AG04450 (cell line): ENCODE measurements at regions not wholly inside any gene's neighbourhood (a gene's known extent, or its start where the extent isn't known, plus 50 kb on each side); places are given as distances from the start of the nearest gene placed in this dataset.
A peak's percentile ranks its signal among the peaks of the same experiment; 100 is the strongest.

Experiments used
- CTCF ChIA-PET: fragments of 300-600, 350-600 bp; formaldehyde crosslinking; extraction: SDS; loops from one replicate; lab custom pipeline; 2022; ENCODE audit warnings: antibody characterized with exemption, inconsistent platforms; lab: Charles Lee
- POLR2A ChIA-PET: fragments of 350-600 bp; formaldehyde crosslinking; extraction: SDS; loops from one replicate; lab custom pipeline; 2021; ENCODE audit warnings: antibody characterized with exemption, inconsistent platforms; lab: Yijun Ruan, JAX
- DNase-seq: peaks from one replicate; pipeline ENCODE4 v3.0.0-alpha.2; 2011; ENCODE audit warnings: low read depth, low spot score
- H3K27ac ChIP-seq: one replicate; pipeline ENCODE4 v1.5.1; 2012; ENCODE audit warnings: low read depth, low read length, control low read depth
- H3K27me3 ChIP-seq: one replicate; pipeline ENCODE4 v1.6.0; 2012; ENCODE audit warnings: low read length; ENCODE audit not compliant: control insufficient read depth, insufficient read depth
- H3K4me3 ChIP-seq: 2 replicates; pipeline ENCODE4 v1.5.1; 2011; ENCODE audit warnings: mild to moderate bottlenecking, low read depth, low read length, control low read depth
- H3K9me3 ChIP-seq: 2 replicates; pipeline ENCODE4 v1.5.1; 2012; ENCODE audit warnings: low read length; ENCODE audit not compliant: control insufficient read depth, insufficient read depth
- TF ChIP-seq, protein P1 (sequence below): IDR thresholded peaks from 2 replicates; pipeline ENCODE4 v1.5.1; 2011; ENCODE audit warnings: low read depth, low read length, control low read depth, inconsistent platforms

DNA sequence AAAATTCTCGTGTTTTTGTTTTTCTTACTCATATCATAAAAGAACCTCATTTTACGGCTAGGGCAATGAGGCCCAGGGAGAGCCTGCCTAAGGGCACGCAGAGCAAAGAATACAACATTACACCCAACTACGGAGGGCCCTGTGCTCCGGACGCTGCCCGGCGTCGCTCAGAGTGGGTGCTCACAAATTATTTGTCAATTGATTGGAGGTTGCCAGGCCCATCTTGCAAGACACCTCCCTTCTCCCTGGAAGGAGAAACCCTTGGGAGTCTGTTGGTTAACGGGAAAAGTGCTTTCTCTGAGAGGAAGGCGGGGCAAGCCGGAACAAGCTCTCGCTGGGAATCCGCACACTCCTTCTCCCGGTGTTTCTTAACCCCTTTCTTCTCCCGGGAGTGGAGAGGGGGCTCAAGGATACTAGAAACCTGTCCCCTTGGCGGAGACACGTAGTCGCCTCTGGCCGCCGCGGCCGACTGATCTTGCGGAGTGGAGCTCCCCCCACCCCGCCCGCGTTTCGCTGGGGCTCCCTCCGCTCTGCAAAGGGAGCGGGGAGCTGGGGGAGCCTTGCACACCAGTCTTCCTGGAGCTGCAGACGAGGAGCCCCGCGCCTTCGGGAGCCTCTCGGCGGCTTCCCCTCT lies 599.3 kb upstream of the SGCD start:
- Histone ChIP-seq H3K4me3 (0 out of 2 replicates have a peak overlapping the region, but pooled peaks have one; percentile 1), H3K27me3 (peaks cover 9% of the 10 kb centered on the region), H3K27ac (no peak overlapping the region), H3K9me3 (peaks cover 22% of the 10 kb centered on the region)
- TF ChIP-seq, protein P1, sequence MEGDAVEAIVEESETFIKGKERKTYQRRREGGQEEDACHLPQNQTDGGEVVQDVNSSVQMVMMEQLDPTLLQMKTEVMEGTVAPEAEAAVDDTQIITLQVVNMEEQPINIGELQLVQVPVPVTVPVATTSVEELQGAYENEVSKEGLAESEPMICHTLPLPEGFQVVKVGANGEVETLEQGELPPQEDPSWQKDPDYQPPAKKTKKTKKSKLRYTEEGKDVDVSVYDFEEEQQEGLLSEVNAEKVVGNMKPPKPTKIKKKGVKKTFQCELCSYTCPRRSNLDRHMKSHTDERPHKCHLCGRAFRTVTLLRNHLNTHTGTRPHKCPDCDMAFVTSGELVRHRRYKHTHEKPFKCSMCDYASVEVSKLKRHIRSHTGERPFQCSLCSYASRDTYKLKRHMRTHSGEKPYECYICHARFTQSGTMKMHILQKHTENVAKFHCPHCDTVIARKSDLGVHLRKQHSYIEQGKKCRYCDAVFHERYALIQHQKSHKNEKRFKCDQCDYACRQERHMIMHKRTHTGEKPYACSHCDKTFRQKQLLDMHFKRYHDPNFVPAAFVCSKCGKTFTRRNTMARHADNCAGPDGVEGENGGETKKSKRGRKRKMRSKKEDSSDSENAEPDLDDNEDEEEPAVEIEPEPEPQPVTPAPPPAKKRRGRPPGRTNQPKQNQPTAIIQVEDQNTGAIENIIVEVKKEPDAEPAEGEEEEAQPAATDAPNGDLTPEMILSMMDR: no peak
- POLR2A ChIA-PET: no interaction called here
- DNase-seq: no peak
- CTCF ChIA-PET: no interaction called here

DNA sequence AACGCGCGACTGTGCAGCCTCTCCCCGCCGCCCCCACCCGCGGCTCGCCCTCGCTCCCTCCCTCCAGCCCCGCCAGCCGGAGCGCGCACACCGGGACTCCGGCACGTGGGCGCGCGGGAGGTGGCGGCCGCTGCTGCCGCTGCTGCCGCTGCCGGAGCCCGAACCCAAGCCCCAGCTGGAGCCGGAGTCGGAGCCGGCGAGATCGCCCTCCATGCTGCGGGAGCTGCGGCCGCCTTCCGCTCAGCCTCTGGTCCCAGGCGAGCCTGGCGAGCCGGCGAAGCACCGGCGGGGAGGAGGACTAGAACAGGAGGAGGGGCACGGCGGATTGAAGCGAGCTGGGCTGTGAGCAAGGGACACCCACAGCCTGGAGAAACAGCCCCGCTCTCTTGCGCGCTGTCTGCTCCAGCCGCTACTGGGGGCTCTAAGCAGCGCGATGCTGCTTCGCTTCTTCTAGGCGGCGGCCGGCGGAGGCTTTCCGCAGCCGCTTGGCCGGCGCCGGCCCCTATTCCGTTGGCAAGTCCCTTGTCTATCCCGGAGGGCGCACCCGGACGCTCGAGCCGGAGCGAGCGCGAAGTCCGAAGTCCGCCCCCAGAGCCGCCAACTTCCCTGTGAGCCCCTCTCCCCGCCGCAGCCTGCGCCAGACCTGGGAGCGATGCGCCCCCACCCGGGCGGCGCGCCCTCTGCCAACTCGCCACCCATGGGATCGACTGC lies 598.7 kb upstream of the SGCD start:
- no peak for DNase-seq
- H3K9me3 ChIP-seq: peaks cover 22% of the 10 kb centered on the region
- no peak overlapping the region for H3K27ac ChIP-seq
- peaks cover 9% of the 10 kb centered on the region for H3K27me3 ChIP-seq
- ChIA-PET POLR2A (no interaction called here), CTCF (no interaction called here)
- no peak overlapping the region for H3K4me3 ChIP-seq
- TF ChIP-seq, protein P1: no peak

DNA sequence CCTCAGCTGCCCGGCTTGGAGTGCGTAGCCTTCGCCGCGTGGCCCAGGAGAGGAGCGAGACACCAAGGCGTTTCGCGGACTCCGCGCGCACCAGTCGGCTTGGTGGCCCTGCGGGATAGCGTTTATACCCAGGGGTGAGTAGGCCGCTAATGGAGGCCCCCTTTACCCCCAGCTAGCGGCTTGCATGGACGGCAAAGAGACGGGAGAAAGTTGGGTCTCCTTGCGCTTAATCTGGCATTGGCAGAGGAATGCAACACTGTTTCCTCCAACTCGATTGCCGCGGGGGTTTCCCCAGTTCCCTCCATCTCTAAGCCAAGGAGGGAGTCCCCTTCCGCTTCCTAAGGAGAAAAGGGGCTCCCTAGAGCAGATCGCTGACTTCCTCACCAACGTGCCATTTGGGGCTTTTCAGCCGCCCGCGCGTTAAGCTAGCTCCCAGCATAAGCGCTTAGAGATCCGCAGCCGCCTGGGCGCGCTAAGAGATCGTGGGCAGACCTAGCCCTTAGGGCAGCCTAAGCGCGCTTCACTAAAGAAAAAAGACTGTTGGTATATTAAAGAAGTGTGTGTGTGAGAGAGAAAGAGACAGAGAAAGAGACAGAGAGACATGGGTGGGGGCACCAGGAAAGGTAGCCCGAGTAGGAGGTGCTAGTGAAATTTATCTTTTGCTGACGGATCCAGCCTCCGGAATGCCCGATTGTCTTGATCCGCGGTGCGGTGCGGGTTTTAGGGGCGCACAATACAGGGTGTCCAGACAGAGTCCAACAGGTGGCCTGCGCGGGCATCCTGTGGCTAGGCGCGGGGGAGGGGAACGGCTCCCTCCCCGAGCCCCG lies 597.9 kb upstream of the SGCD start:
- H3K4me3 ChIP-seq: no peak overlapping the region
- CTCF ChIA-PET: no interaction called here
- H3K27ac ChIP-seq: no peak overlapping the region
- TF ChIP-seq, protein P1: no peak
- POLR2A ChIA-PET: no interaction called here
- DNase-seq: no peak
- peaks cover 9% of the 10 kb centered on the region for H3K27me3 ChIP-seq
- peaks cover 22% of the 10 kb centered on the region for H3K9me3 ChIP-seq

DNA sequence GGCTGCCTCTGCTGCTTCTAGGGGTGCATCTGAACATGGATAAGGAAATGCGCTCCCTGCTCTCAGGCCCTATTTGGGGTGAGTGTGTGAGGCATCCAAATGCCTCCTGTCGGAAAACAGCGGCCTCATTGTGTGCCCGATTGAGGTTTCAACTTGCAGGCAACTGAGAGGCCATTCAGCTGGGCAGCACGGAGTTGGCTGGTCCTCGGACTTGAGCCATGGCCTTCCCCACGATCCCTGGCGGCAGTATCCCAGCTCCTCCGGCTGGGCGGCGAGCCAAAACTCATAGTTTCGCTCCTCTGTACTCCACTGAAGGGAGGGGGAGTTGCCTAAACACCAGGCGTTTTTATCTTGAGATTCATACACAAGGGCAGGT lies 597.3 kb upstream of the SGCD start:
- TF ChIP-seq, protein P1: no peak
- DNase-seq: no peak
- H3K9me3 ChIP-seq: peaks cover 22% of the 10 kb centered on the region
- CTCF ChIA-PET: no interaction called here
- no peak overlapping the region for H3K27ac ChIP-seq
- POLR2A ChIA-PET: no interaction called here
- no peak overlapping the region for H3K4me3 ChIP-seq
- H3K27me3 ChIP-seq: peaks cover 9% of the 10 kb centered on the region
